HS-5 (cell line): ENCODE measurements at regions not wholly inside any gene's neighbourhood (a gene's known extent, or its start where the extent isn't known, plus 50 kb on each side); places are given as distances from the start of the nearest gene placed in this dataset.

ENCODE experiments used
- DNase-seq: peaks from one replicate; pipeline ENCODE4 v3.0.0-alpha.2; 2012; ENCODE audit warnings: low read depth

- no peak for DNase-seq
Observed at GRCh38 chr17:71710816-71711215, 410.0 kb upstream of the SOX9 start.

- no peak for DNase-seq
Observed at GRCh38 chr17:71713846-71714245, 407.0 kb upstream of the SOX9 start.

- no peak for DNase-seq
Observed at GRCh38 chr17:71724339-71724738, 396.5 kb upstream of the SOX9 start.

- DNase-seq: no peak
Observed at GRCh38 chr17:71725811-71726210, 395.0 kb upstream of the SOX9 start.

GRCh38 chr17:71726341-71726740 is 394.5 kb upstream of the SOX9 start:
- DNase-seq: no peak

- DNase-seq: no peak
Observed at GRCh38 chr17:71727292-71727691, 393.5 kb upstream of the SOX9 start.

- DNase-seq: no peak
Observed at GRCh38 chr17:71727723-71728122, 393.1 kb upstream of the SOX9 start.

GRCh38 chr17:71730871-71731270 is 389.9 kb upstream of the SOX9 start:
- DNase-seq: no peak

GRCh38 chr17:71735893-71736292 is 384.9 kb upstream of the SOX9 start:
- no peak for DNase-seq

- no peak for DNase-seq
Observed at GRCh38 chr17:71740866-71741265, 380.0 kb upstream of the SOX9 start.

GRCh38 chr17:71741836-71742235 is 379.0 kb upstream of the SOX9 start:
- peak; percentile 6 for DNase-seq

GRCh38 chr17:71748872-71749271 is 371.9 kb upstream of the SOX9 start:
- DNase-seq: no peak

GRCh38 chr17:71753070-71753469 is 367.8 kb upstream of the SOX9 start:
- no peak for DNase-seq

- DNase-seq: no peak
Observed at GRCh38 chr17:71757156-71757555, 363.7 kb upstream of the SOX9 start.

GRCh38 chr17:71757956-71758355 is 362.9 kb upstream of the SOX9 start:
- DNase-seq: no peak

- DNase-seq: no peak
Observed at GRCh38 chr17:71759422-71760060, 361.3 kb upstream of the SOX9 start.

- DNase-seq: peak; percentile 41
Observed at GRCh38 chr17:71760062-71760720, 360.6 kb upstream of the SOX9 start.

- DNase-seq: no peak
Observed at GRCh38 chr17:71762526-71762925, 358.3 kb upstream of the SOX9 start.

GRCh38 chr17:71764505-71764904 is 356.3 kb upstream of the SOX9 start:
- DNase-seq: no peak

- no peak for DNase-seq
Observed at GRCh38 chr17:71765437-71765836, 355.4 kb upstream of the SOX9 start.

GRCh38 chr17:71769850-71770249 is 351.0 kb upstream of the SOX9 start:
- no peak for DNase-seq

- no peak for DNase-seq
Observed at GRCh38 chr17:71777048-71777640, 343.7 kb upstream of the SOX9 start.

- DNase-seq: no peak
Observed at GRCh38 chr17:71779482-71779881, 341.3 kb upstream of the SOX9 start.

- no peak for DNase-seq
Observed at GRCh38 chr17:71780596-71780995, 340.2 kb upstream of the SOX9 start.
